IPS-18c (cell line): ENCODE measurements at regions not wholly inside any gene's neighbourhood (a gene's known extent, or its start where the extent isn't known, plus 50 kb on each side); places are given as distances from the start of the nearest gene placed in this dataset.

ENCODE experiments used
- H3K4me3 ChIP-seq: 2 replicates; pipeline ENCODE4 v1.7.0; 2013; ENCODE audit warnings: low read depth, mild to moderate bottlenecking, low read length, moderate library complexity; ENCODE audit not compliant: insufficient read depth
- H3K9me3 ChIP-seq: one replicate; pipeline ENCODE4 v1.6.1; 2013; ENCODE audit warnings: mild to moderate bottlenecking, low read length, moderate library complexity; ENCODE audit not compliant: control insufficient read depth, insufficient read depth

GRCh38 chr5:74480201-74480600 is 160.3 kb downstream of the ENC1 start:
- Histone ChIP-seq H3K9me3 (no peaks in the 10 kb centered on the region), H3K4me3 (no peak overlapping the region)

GRCh38 chr5:74478328-74478727 is 162.2 kb downstream of the ENC1 start:
- Histone ChIP-seq H3K4me3 (no peak overlapping the region), H3K9me3 (no peaks in the 10 kb centered on the region)

GRCh38 chr5:74477761-74478160 is 162.8 kb downstream of the ENC1 start:
- no peak overlapping the region for H3K4me3 ChIP-seq
- H3K9me3 ChIP-seq: no peaks in the 10 kb centered on the region

GRCh38 chr5:74476819-74477453 is 163.6 kb downstream of the ENC1 start:
- no peaks in the 10 kb centered on the region for H3K9me3 ChIP-seq

GRCh38 chr5:74476046-74476818 is 164.3 kb downstream of the ENC1 start:
- Histone ChIP-seq H3K9me3 (no peaks in the 10 kb centered on the region), H3K4me3 (no peak overlapping the region)

More at GRCh38 chr5:74476819-74477453, 163.6 kb downstream of the ENC1 start:
- H3K4me3 ChIP-seq: no peak overlapping the region

- no peak overlapping the region for H3K4me3 ChIP-seq
- H3K9me3 ChIP-seq: no peaks in the 10 kb centered on the region
Measured at GRCh38 chr5:74471875-74472274, 168.7 kb downstream of the ENC1 start.

- Histone ChIP-seq H3K4me3 (no peak overlapping the region), H3K9me3 (no peaks in the 10 kb centered on the region)
Measured at GRCh38 chr5:74469234-74469994, 171.1 kb downstream of the ENC1 start.

- no peak overlapping the region for H3K4me3 ChIP-seq
- no peaks in the 10 kb centered on the region for H3K9me3 ChIP-seq
Measured at GRCh38 chr5:74468421-74468820, 172.1 kb downstream of the ENC1 start.

- Histone ChIP-seq H3K9me3 (no peaks in the 10 kb centered on the region), H3K4me3 (no peak overlapping the region)
Measured at GRCh38 chr5:74465724-74466123, 174.8 kb downstream of the ENC1 start.

GRCh38 chr5:74464512-74465209 is 175.9 kb downstream of the ENC1 start:
- H3K4me3 ChIP-seq: no peak overlapping the region
- no peaks in the 10 kb centered on the region for H3K9me3 ChIP-seq

- no peaks in the 10 kb centered on the region for H3K9me3 ChIP-seq
- H3K4me3 ChIP-seq: no peak overlapping the region
Measured at GRCh38 chr5:74462356-74462755, 178.2 kb downstream of the ENC1 start.

- Histone ChIP-seq H3K4me3 (no peak overlapping the region), H3K9me3 (no peaks in the 10 kb centered on the region)
Measured at GRCh38 chr5:74461251-74461650, 179.3 kb downstream of the ENC1 start.

- no peak overlapping the region for H3K4me3 ChIP-seq
- no peaks in the 10 kb centered on the region for H3K9me3 ChIP-seq
Measured at GRCh38 chr5:74460694-74461093, 179.8 kb downstream of the ENC1 start.

GRCh38 chr5:74459984-74460383 is 180.5 kb downstream of the ENC1 start:
- Histone ChIP-seq H3K9me3 (no peaks in the 10 kb centered on the region), H3K4me3 (no peak overlapping the region)

GRCh38 chr5:74457876-74458275 is 182.7 kb downstream of the ENC1 start:
- H3K4me3 ChIP-seq: no peak overlapping the region
- H3K9me3 ChIP-seq: no peaks in the 10 kb centered on the region

- H3K9me3 ChIP-seq: no peaks in the 10 kb centered on the region
Measured at GRCh38 chr5:74454263-74455030, 186.1 kb downstream of the ENC1 start.

GRCh38 chr5:74452856-74453255 is 187.7 kb downstream of the ENC1 start:
- Histone ChIP-seq H3K4me3 (no peak overlapping the region), H3K9me3 (no peaks in the 10 kb centered on the region)

More at GRCh38 chr5:74454263-74455030, 186.1 kb downstream of the ENC1 start:
- no peak overlapping the region for H3K4me3 ChIP-seq
